SU-DHL-6 (cell line): ENCODE measurements at regions not wholly inside any gene's neighbourhood (a gene's known extent, or its start where the extent isn't known, plus 50 kb on each side); places are given as distances from the start of the nearest gene placed in this dataset.
"Not testable (repeated sequence)": the region's sequence is repeated elsewhere in the genome, so short reads cannot be mapped to it uniquely, and the experiment has no call there.

Experiments used
- H2AFZ ChIP-seq: fragments of 200-600 bp; sonication (generic); 2 replicates; pipeline ENCODE4 v1.6.1; 2014; ENCODE audit warnings: low read depth, mild to moderate bottlenecking, moderate library complexity, mixed read lengths, antibody characterized with exemption, low read length; ENCODE audit not compliant: severe bottlenecking
- H3F3A ChIP-seq: fragments of 200-600 bp; shearing (Covaris generic); 2 replicates; pipeline ENCODE4 v1.6.0; 2016; ENCODE audit warnings: antibody characterized with exemption, mild to moderate bottlenecking; ENCODE audit not compliant: insufficient read depth
- H3K27ac ChIP-seq: fragments of 200-600 bp; sonication (generic); 2 replicates; pipeline ENCODE4 v1.5.1; 2016; ENCODE audit warnings: low read depth, mild to moderate bottlenecking, low read length, moderate library complexity, mixed read lengths
- H3K27me3 ChIP-seq: fragments of 200-600 bp; sonication (generic), shearing (Covaris generic); 2 replicates; pipeline ENCODE4 v1.6.0; 2014; ENCODE audit warnings: mild to moderate bottlenecking, low read length
- H3K36me3 ChIP-seq: fragments of 200-600 bp; sonication (generic); 2 replicates; pipeline ENCODE4 v1.6.1; 2014; ENCODE audit warnings: mild to moderate bottlenecking, low read length, mixed read lengths
- H3K4me2 ChIP-seq: fragments of 300-600, 200-600 bp; shearing (Covaris generic), sonication (generic); 2 replicates; pipeline ENCODE4 v1.6.0; 2014; ENCODE audit warnings: low read length, low read depth, mild to moderate bottlenecking; ENCODE audit not compliant: poor library complexity, severe bottlenecking
- H3K4me3 ChIP-seq: fragments of 200-600 bp; sonication (generic); 2 replicates; pipeline ENCODE4 v1.5.1; 2014; ENCODE audit warnings: antibody characterized with exemption, low read length, mild to moderate bottlenecking, mixed read lengths; ENCODE audit not compliant: insufficient read depth, poor library complexity, severe bottlenecking
- H3K79me2 ChIP-seq: fragments of 200-600 bp; sonication (generic); 2 replicates; pipeline ENCODE4 v1.6.1; 2014; ENCODE audit warnings: mild to moderate bottlenecking, low read length, moderate library complexity; ENCODE audit not compliant: insufficient read depth
- H3K9ac ChIP-seq: fragments of 200-600 bp; sonication (generic); 2 replicates; pipeline ENCODE4 v1.7.0; 2014; ENCODE audit warnings: mild to moderate bottlenecking, low read length
- H3K9me2 ChIP-seq: fragments of 200-600 bp; sonication (generic); replicated peaks from 2 replicates; pipeline ENCODE4 v1.6.1; 2014; ENCODE audit warnings: low read length; ENCODE audit not compliant: insufficient read depth
- H3K9me3 ChIP-seq: fragments of 200-600 bp; sonication (generic); 2 replicates; pipeline ENCODE4 v1.6.1; 2014; ENCODE audit warnings: low read length, mixed read lengths; ENCODE audit not compliant: insufficient read depth
- H4K20me1 ChIP-seq: fragments of 200-600 bp; sonication (generic); 2 replicates; pipeline ENCODE4 v1.6.1; 2014; ENCODE audit warnings: low read depth, mild to moderate bottlenecking, antibody characterized with exemption, low read length, moderate library complexity, mixed read lengths
- CTCF ChIP-seq: fragments of 200-600 bp; sonication (generic); IDR thresholded peaks from one replicate; pipeline ENCODE4 v1.5.1; 2017; ENCODE audit warnings: antibody characterized with exemption, mild to moderate bottlenecking, low read length, moderate library complexity; ENCODE audit not compliant: insufficient read depth, poor library complexity, severe bottlenecking
- EZH2phosphoT487 ChIP-seq: fragments of 200-600 bp; sonication (generic), shearing (Covaris generic); conservative IDR thresholded peaks from 2 replicates; pipeline ENCODE4 v1.6.1; 2018; ENCODE audit warnings: mild to moderate bottlenecking, antibody characterized with exemption, low read length, moderate library complexity, mixed read lengths

- no peaks in the 10 kb centered on the region for H4K20me1 ChIP-seq
- H3K27me3 ChIP-seq: no peaks in the 10 kb centered on the region
- H3K9me2 ChIP-seq: no peaks in the 10 kb centered on the region
- H3K4me2 ChIP-seq: no peak overlapping the region
- H3K27ac ChIP-seq: no peak overlapping the region
- no peak overlapping the region for H3K9ac ChIP-seq
- no peak overlapping the region for H3K4me3 ChIP-seq
- no peaks in the 10 kb centered on the region for H3K79me2 ChIP-seq
- peaks cover 4% of the 10 kb centered on the region; the same call in 1 of the 2 replicates for H3K9me3 ChIP-seq
- H2AFZ ChIP-seq: no peak overlapping the region
- no peak for TF ChIP-seq CTCF
- TF ChIP-seq EZH2phosphoT487: no peak
- H3F3A ChIP-seq: no peaks in the 10 kb centered on the region
- H3K36me3 ChIP-seq: no peaks in the 10 kb centered on the region
These were observed 231.8 kb downstream of the KCNE4 start for GRCh38 chr2:223283771-223284170.

GRCh38 chr2:223285370-223286265 lies 233.6 kb downstream of the KCNE4 start:
- peaks cover 4% of the 10 kb centered on the region; the same call in 1 of the 2 replicates for H3K9me3 ChIP-seq
- H3K4me2 ChIP-seq: no peak overlapping the region
- no peaks in the 10 kb centered on the region for H3K27me3 ChIP-seq
- no peaks in the 10 kb centered on the region for H3K9me2 ChIP-seq
- TF ChIP-seq EZH2phosphoT487: no peak
- H3F3A ChIP-seq: no peaks in the 10 kb centered on the region
- no peak overlapping the region for H3K4me3 ChIP-seq
- H4K20me1 ChIP-seq: no peaks in the 10 kb centered on the region
- H3K9ac ChIP-seq: no peak overlapping the region
- no peak overlapping the region for H3K27ac ChIP-seq
- H3K36me3 ChIP-seq: no peaks in the 10 kb centered on the region
- no peak overlapping the region for H2AFZ ChIP-seq
- H3K79me2 ChIP-seq: no peaks in the 10 kb centered on the region

GRCh38 chr2:223294756-223295155 lies 242.8 kb downstream of the KCNE4 start:
- no peaks in the 10 kb centered on the region for H3K9me3 ChIP-seq
- no peak overlapping the region for H3K27ac ChIP-seq
- H3K9ac ChIP-seq: no peak overlapping the region
- H3K4me2 ChIP-seq: no peak overlapping the region
- H3K27me3 ChIP-seq: no peaks in the 10 kb centered on the region
- no peak overlapping the region for H3K4me3 ChIP-seq
- no peak overlapping the region for H2AFZ ChIP-seq
- H3K9me2 ChIP-seq: no peaks in the 10 kb centered on the region
- no peaks in the 10 kb centered on the region for H3F3A ChIP-seq
- H3K36me3 ChIP-seq: no peaks in the 10 kb centered on the region
- no peaks in the 10 kb centered on the region for H3K79me2 ChIP-seq
- TF ChIP-seq EZH2phosphoT487: no peak
- no peak for TF ChIP-seq CTCF
- no peaks in the 10 kb centered on the region for H4K20me1 ChIP-seq

- TF ChIP-seq EZH2phosphoT487 (no peak), CTCF (no peak)
- Histone ChIP-seq H3K27me3 (no peaks in the 10 kb centered on the region), H2AFZ (no peak overlapping the region), H3K27ac (no peak overlapping the region), H3K9me3 (no peaks in the 10 kb centered on the region), H3K79me2 (no peaks in the 10 kb centered on the region), H3F3A (no peaks in the 10 kb centered on the region), H3K9me2 (no peaks in the 10 kb centered on the region), H3K4me2 (no peak overlapping the region), H3K9ac (no peak overlapping the region), H3K36me3 (no peaks in the 10 kb centered on the region), H4K20me1 (no peaks in the 10 kb centered on the region), H3K4me3 (no peak overlapping the region)
These were observed 245.8 kb downstream of the KCNE4 start for GRCh38 chr2:223297788-223298187.

- H2AFZ ChIP-seq, H3F3A ChIP-seq, H3K9me3 ChIP-seq, H3K9me2 ChIP-seq, H4K20me1 ChIP-seq, H3K4me3 ChIP-seq, H3K27ac ChIP-seq, H3K4me2 ChIP-seq, H3K36me3 ChIP-seq, H3K9ac ChIP-seq, H3K27me3 ChIP-seq, H3K79me2 ChIP-seq: not testable (repeated sequence)
These were observed 246.3 kb downstream of the KCNE4 start for GRCh38 chr2:223298329-223298728.
